T1000 (cell line): ENCODE measurements at regions not wholly inside any gene's neighbourhood (a gene's known extent, or its start where the extent isn't known, plus 50 kb on each side); places are given as distances from the start of the nearest gene placed in this dataset.

Source experiments
- DNase-seq: peaks from one replicate; lab custom pipeline; 2025; ENCODE audit warnings: mixed read lengths; lab: John Stamatoyannopoulos, UW

DNA sequence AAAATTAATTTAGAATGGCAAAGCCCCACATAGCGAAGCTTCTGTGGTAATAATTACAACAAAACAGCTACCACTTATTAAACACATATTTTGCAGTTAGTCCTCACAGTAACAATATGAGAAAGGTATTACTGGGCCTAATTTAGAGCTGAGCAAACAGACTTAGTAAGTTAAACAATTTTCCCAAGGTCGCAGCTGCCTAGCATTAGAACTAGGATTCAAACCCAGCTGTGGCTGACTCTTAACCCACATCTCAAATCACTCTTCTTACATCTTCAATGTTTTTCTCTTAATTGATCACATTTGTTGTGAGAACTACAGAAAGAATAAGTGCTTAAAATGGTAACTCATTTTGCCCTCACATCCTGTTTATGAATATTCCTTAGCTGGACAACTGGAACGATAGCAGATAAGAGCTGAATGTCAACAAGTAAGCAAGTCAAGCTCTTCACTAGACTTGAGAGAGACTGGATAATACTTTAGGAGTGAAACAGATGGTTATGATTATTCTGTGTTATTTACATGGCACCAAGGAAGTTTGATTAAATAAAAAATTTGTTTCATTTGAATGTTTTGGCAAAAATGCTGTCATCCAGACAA, 59.4 kb upstream of the TMEM17 start:
- DNase-seq: no peak

DNA sequence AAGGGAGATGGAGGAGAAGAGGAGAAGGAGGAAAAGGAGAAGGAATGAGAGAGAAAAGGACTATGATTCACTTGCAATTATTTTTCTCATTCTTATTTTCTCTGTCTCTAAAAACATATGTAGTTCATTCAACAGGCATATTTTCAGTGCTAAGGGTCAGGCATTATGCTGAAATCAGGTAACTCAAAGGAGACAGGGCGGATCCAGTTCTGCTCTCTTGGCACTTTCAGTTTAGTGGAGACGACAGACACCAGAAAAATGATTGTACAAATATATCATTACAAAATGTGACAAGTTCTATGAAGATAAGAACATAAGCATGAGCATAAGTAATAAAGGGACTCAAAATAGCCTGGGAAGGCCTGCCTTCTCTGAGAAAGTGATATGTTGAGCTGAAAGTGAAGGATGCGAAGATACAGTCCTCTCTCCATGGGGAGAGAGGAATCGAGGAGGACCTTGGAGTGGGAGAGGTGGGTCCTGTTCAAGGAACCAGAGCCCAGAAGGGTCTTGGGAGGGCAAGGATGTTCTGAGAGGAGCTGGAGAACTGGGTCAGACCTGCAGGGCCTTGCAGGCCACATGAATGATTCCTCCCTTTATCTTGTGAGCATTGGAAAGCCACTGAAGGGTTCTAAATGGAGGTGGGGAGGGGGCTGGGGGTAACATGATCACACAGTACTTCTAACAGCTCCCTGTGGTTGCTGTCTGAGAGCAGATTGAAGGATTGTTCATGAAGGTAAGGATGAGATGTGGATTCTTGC, 58.6 kb upstream of the TMEM17 start:
- no peak for DNase-seq

GRCh38 chr2:62561586-62561985, 55.6 kb upstream of the TMEM17 start:
- no peak for DNase-seq

DNA sequence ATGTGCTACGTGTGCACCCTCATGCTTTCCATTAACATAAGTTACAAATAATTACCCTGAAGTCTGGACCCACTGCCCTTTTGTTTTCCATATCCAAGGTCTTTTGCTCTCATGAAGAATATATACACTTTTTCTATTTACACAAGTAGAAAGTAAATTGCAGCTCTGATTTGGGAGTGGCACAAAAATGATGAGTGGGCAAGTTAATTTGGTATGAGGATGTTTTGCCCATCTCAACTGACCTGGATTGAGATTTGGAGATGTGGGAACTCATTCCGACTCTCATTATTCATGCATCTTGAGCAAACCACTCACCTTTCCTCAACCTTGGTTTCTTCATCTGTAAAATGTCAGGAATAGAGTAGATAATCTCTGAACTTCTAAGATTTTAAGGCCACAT, 53.6 kb upstream of the TMEM17 start:
- DNase-seq: no peak

GRCh38 chr2:62558743-62559142, 52.7 kb upstream of the TMEM17 start:
- no peak for DNase-seq

DNA sequence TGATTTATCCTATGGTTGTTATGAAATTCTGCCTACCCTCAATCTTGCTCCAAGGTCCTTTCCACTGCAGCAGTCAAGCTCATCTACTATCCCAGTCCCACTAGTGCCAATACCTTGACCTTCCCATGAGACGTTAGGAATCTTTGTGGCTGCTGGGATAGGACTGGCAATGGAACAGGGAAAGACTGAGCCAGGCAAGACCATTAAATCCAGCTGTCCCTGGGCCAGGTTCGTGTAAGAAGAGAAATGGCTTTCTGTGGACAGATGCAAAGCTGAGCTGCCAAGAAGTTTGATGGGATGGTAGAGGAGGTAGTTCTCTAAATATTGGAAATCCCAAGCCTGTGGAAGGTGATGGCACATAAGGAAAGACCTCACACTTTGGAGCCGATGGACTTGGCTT, 50.1 kb upstream of the TMEM17 start:
- no peak for DNase-seq
